Heart right ventricle (tissue), 16 donors: ENCODE measurements at regions not wholly inside any gene's neighbourhood (a gene's known extent, or its start where the extent isn't known, plus 50 kb on each side); places are given as distances from the start of the nearest gene placed in this dataset.

Experiments used
- ATAC-seq, 8 donors: fragments of 200-7000 bp; cut with Tn5 transposase; one replicate each; pipeline ENCODE4 v1.9.1; 2020; ENCODE audit warnings: mild to moderate bottlenecking in 8 of 8, moderate library complexity in 8 of 8, moderate number of reproducible peaks in 1 of 8
- DNase-seq, 2 donors: peaks; one replicate each; pipeline ENCODE4 v3.0.0-alpha.2; 2020
- H3K27ac ChIP-seq, 10 donors: fragments of 200-600 bp; sonication (generic) in 2 of 10; one replicate each; pipeline versions ENCODE4 v1.5.0 to v1.8.0; 2020 to 2022; ENCODE audit warnings: mild to moderate bottlenecking in 3 of 10
- H3K27me3 ChIP-seq, 7 donors: fragments of 200-600 bp; one replicate each; pipeline ENCODE4 v1.8.0; 2021 to 2022; ENCODE audit warnings: mild to moderate bottlenecking in 2 of 7
- H3K36me3 ChIP-seq, 9 donors: fragments of 200-600 bp; sonication (generic) in 1 of 9; one replicate each; pipeline versions ENCODE4 v1.5.0 to v1.8.0; 2020 to 2022; ENCODE audit warnings: mild to moderate bottlenecking in 2 of 9
- H3K4me1 ChIP-seq, 9 donors: fragments of 200-600 bp; sonication (generic) in 1 of 9; one replicate each; pipeline versions ENCODE4 v1.5.0 to v1.8.0; 2020 to 2022; ENCODE audit warnings: mild to moderate bottlenecking in 4 of 9
- H3K4me3 ChIP-seq, 10 donors: fragments of 200-600 bp; sonication (generic) in 2 of 10; one replicate each; pipeline versions ENCODE4 v1.5.0 to v1.8.0; 2020 to 2022; ENCODE audit warnings: mild to moderate bottlenecking in 7 of 10, moderate library complexity in 2 of 10
- H3K9me3 ChIP-seq, 11 donors: fragments of 200-600 bp in 10 of 11; sonication (generic) in 2 of 11; one replicate each; pipeline versions ENCODE4 v1.5.0 to v1.8.0; 2013 to 2022; ENCODE audit warnings: mild to moderate bottlenecking in 2 of 11, control low read depth in 1 of 11, moderate library complexity in 1 of 11
- WGBS, 2 donors: extraction: QIAGEN DNeasy Blood & Tissue Kit; methylation state at CpG; one replicate each; pipeline ENCODE4 v1.1.7; 2013; ENCODE audit warnings: inconsistent platforms in 1 of 2; 5-methylcytosine and 5-hydroxymethylcytosine counted together
- intact Hi-C, 10 donors: fragments of 100-400 bp; cut with DNase I; formaldehyde crosslinking; loops; one replicate each; pipeline versions ENCODE4 v1.11.1 to v1.14.2; 2022
- TF ChIP-seq, protein P1 (sequence below), 9 donors: fragments of 200-600 bp; sonication (generic) in 2 of 9; IDR thresholded peaks; one replicate each; pipeline versions ENCODE4 v1.5.0 to v1.8.0; 2021 to 2022; ENCODE audit warnings: antibody characterized with exemption in 9 of 9, mild to moderate bottlenecking in 5 of 9, moderate library complexity in 1 of 9
- donor health status: Arrhythmogenic right ventricular cardiomyopathy.
- donor health status: ischemic (EF 13 %, LVEDD 7.1; RV severe dilation, severe dysfunction).
- donor health status: healthy with polysubstance abuse.
- donor health status: DM: no; HTN: yes; CAD: no.
- donor health status: DM: no; HTN: no; CAD: no.
- donor health status: ischemic (EF 25% LVEDD 6.9; RV normal size, moderate dysfunction).
- donor health status: ischemic (EF 25% LVEDD 5.7; RV mildly dilated, moderate dysfunction).
- donor health status: healthy.
- donor health status: DM: yes; HTN: yes; CAD: no.
- donor health status: Ischemic cardiomyopathy.
- donor health status: ischemic (EF 35%, LVEDD 5.7; RV mildly dilated, moderate dysfunction).
- donor health status: nonischemic (EF 11% LVEDD 7.7; RV severe dilation, severe dysfunction).
- donor health status: DM: yes; HTN: yes; CAD: no.
- donor health status: PGD.
- donor health status: ischemic (EF 29% LVEDD 5.4; RV normal size, mild dysfunction).
- donor health status: nonischemic (EF 23%, LVEDD 6.1; RV moderate dilation, normal function).

- Histone ChIP-seq H3K27ac (no peak overlapping the region), H3K4me3 (no peak overlapping the region), H3K4me1 (no peaks in the 10 kb centered on the region), H3K9me3 (no peaks in the 10 kb centered on the region), H3K27me3 (peaks cover 0 to 53% (median 15%) of the 10 kb centered on the region in 7 donors), H3K36me3 (no peaks in the 10 kb centered on the region)
- intact Hi-C loops, result no loop called here
- 45 to 51% methylated on average over 16 of the region's 16 CpGs for WGBS, 2 donors
- no peak for ATAC-seq
- DNase-seq, result no peak
- TF ChIP-seq, protein P1, sequence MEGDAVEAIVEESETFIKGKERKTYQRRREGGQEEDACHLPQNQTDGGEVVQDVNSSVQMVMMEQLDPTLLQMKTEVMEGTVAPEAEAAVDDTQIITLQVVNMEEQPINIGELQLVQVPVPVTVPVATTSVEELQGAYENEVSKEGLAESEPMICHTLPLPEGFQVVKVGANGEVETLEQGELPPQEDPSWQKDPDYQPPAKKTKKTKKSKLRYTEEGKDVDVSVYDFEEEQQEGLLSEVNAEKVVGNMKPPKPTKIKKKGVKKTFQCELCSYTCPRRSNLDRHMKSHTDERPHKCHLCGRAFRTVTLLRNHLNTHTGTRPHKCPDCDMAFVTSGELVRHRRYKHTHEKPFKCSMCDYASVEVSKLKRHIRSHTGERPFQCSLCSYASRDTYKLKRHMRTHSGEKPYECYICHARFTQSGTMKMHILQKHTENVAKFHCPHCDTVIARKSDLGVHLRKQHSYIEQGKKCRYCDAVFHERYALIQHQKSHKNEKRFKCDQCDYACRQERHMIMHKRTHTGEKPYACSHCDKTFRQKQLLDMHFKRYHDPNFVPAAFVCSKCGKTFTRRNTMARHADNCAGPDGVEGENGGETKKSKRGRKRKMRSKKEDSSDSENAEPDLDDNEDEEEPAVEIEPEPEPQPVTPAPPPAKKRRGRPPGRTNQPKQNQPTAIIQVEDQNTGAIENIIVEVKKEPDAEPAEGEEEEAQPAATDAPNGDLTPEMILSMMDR (IDR thresholded peaks at IDR 0.05), result peak in 2 of 9 donors; percentile 9 to 14
Observed at GRCh38 chr1:4172644-4173599, 272.9 kb upstream of the C1orf174 start.

GRCh38 chr1:4173731-4174130, 273.7 kb upstream of the C1orf174 start:
- Histone ChIP-seq H3K4me3 (no peak overlapping the region), H3K27ac (no peak overlapping the region), H3K36me3 (no peaks in the 10 kb centered on the region), H3K27me3 (peaks cover 0 to 49% (median 13%) of the 10 kb centered on the region in 7 donors), H3K4me1 (no peaks in the 10 kb centered on the region), H3K9me3 (no peaks in the 10 kb centered on the region)
- WGBS, 2 donors, result 65 to 68% methylated on average over 9 of the region's 9 CpGs
- ATAC-seq (no peak), DNase-seq (no peak)
- TF ChIP-seq, protein P1 (IDR thresholded peaks at IDR 0.05), result no peak
- intact Hi-C loops, result no loop called here

DNA sequence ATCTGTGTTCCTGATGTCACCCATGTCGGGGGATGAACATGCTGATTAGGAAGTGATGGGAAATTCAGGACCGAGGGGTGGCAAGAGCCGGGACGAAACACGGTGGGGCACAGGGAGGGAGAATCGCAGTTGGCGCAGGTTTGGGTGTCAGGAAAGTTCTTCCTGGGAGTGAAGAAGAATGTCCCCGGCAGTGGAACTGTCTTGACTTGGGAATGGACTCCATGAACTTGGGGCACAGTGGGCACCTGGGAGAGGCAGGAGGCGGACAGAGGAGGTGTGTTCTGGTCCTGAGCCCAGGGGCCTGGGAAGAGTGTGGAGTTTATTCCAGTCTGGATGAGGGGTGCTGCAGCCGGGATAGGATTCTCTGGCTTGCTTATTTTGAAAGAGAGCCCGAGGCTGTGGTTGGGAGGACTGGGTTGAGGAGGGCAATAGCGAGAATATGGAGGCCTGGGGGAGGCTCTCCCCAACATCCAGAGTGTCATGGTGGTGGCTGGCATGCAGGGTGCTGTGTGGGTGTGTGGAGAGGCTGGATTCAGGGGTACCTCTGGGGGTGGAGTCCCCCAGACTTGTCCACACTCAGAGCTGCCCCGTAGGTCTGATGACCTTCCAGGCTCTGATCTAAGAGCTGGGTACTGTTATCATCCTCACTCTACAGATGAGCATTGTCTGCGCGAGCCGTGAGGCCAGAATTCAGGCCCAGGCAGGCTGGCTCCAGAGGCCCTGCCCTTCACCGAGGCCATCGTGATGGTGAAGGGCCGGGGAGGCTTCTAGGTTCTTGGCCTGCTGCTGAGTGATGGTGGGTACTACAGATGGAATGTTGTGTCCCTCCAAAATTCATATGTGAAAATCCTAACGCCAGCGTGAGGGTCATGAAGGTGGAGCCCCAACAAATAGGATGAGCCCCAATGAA, 274.5 kb upstream of the C1orf174 start:
- H3K27me3 ChIP-seq, result peaks cover 0 to 41% (median 6%) of the 10 kb centered on the region in 7 donors
- intact Hi-C loops, result no loop called here
- DNase-seq, result no peak
- no peaks in the 10 kb centered on the region for H3K4me1 ChIP-seq
- TF ChIP-seq, protein P1 (IDR thresholded peaks at IDR 0.05), result no peak
- 76 to 85% methylated on average over 21 of the region's 21 CpGs for WGBS, 2 donors
- H3K9me3 ChIP-seq, result no peaks in the 10 kb centered on the region
- no peak overlapping the region for H3K4me3 ChIP-seq
- no peak for ATAC-seq
- H3K27ac ChIP-seq, result no peak overlapping the region
- no peaks in the 10 kb centered on the region for H3K36me3 ChIP-seq
